Epithelial cell of esophagus (primary cell): ENCODE measurements at regions not wholly inside any gene's neighbourhood (a gene's known extent, or its start where the extent isn't known, plus 50 kb on each side); places are given as distances from the start of the nearest gene placed in this dataset.

Experiments used
- DNase-seq: peaks from one replicate; pipeline ENCODE4 v3.0.0; 2010; ENCODE audit warnings: low read depth
- H3K4me3 ChIP-seq: 2 replicates; pipeline ENCODE4 v1.5.1; 2011; ENCODE audit warnings: mild to moderate bottlenecking, low read length, control low read depth
- CTCF ChIP-seq: IDR thresholded peaks from 2 replicates; pipeline ENCODE4 v1.5.1; 2011; ENCODE audit warnings: low read depth, mild to moderate bottlenecking, low read length, control low read depth, inconsistent platforms; ENCODE audit not compliant: insufficient read depth; ENCODE audit errors: missing control alignments

GRCh38 chr16:51009813-51010212 lies 141.3 kb downstream of the SALL1 start:
- no peak for TF ChIP-seq CTCF
- no peak for DNase-seq
- H3K4me3 ChIP-seq, result no peak overlapping the region

GRCh38 chr16:51009359-51009758 lies 141.7 kb downstream of the SALL1 start:
- TF ChIP-seq CTCF, result no peak
- no peak for DNase-seq
- no peak overlapping the region for H3K4me3 ChIP-seq

- H3K4me3 ChIP-seq, result no peak overlapping the region
- no peak for DNase-seq
- TF ChIP-seq CTCF, result no peak
Measured at GRCh38 chr16:51008607-51009006, 142.5 kb downstream of the SALL1 start.

DNA sequence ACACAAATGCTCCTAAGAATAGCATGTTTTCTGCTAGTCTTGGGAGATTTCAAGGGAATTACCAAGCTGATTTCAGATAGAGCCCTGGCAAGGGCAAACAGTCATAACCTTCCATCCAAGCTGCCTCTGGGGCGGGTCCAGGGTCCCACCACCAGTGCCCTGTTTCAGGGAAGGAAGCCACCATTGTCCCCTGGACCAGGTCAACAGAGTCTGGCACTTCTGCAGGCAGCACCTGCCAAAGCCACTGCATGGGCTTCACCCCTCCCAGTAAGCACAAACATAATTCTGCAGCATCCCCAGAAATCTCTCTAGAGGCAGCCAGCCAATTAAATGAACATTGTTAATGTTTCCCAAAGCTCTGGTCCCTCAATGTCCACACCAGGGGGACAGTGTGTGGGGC lies 143.0 kb downstream of the SALL1 start:
- DNase-seq, result no peak
- no peak for TF ChIP-seq CTCF
- no peak overlapping the region for H3K4me3 ChIP-seq

- H3K4me3 ChIP-seq, result no peak overlapping the region
- no peak for DNase-seq
- TF ChIP-seq CTCF, result no peak
Measured at GRCh38 chr16:51003850-51004566, 147.1 kb downstream of the SALL1 start.

GRCh38 chr16:51002881-51003490 lies 148.1 kb downstream of the SALL1 start:
- no peak for TF ChIP-seq CTCF
- no peak overlapping the region for H3K4me3 ChIP-seq
- no peak for DNase-seq

GRCh38 chr16:50999181-50999580 lies 151.9 kb downstream of the SALL1 start:
- TF ChIP-seq CTCF, result no peak
- DNase-seq, result no peak
- no peak overlapping the region for H3K4me3 ChIP-seq
